ENCODE measurements at regions not wholly inside any gene's neighbourhood (a gene's known extent, or its start where the extent isn't known, plus 50 kb on each side); places are given as distances from the start of the nearest gene placed in this dataset.

- Histone ChIP-seq H3K4me3 (ENCODE audit: low read depth in 2 of 2, low read length in 2 of 2) (no peak overlapping the region), H3K4me1 (ENCODE audit: control insufficient read depth, insufficient read depth, low read length) (no peaks in the 10 kb centered on the region), H3K9me3 (ENCODE audit: control insufficient read depth, insufficient read depth, low read depth, low read length) (no peaks in the 10 kb centered on the region), H3K36me3 (ENCODE audit: control insufficient read depth, insufficient read depth, low read length) (no peaks in the 10 kb centered on the region), H3K27me3 (ENCODE audit: control insufficient read depth, insufficient read depth, low read length) (no peaks in the 10 kb centered on the region), H3K27ac (ENCODE audit: low read length) (no peak overlapping the region)
- no TSS peak for BruUV-seq (replicated peaks)
- ChIA-PET POLR2A (no interaction called here), CTCF (no interaction called here)
- DNase-seq (ENCODE audit: low read depth, low spot score): no peak
- no peak for ATAC-seq
- in situ Hi-C loops (cut with HindIII; ENCODE audit: low pct_unique_long_range_greater_than_20kb, low sequenced_read_pairs) (no loop called here), intact Hi-C loops (cut with micrococcal nuclease; ENCODE audit: unreplicated experiment) (no loop called here)
- TF ChIP-seq, protein P1, sequence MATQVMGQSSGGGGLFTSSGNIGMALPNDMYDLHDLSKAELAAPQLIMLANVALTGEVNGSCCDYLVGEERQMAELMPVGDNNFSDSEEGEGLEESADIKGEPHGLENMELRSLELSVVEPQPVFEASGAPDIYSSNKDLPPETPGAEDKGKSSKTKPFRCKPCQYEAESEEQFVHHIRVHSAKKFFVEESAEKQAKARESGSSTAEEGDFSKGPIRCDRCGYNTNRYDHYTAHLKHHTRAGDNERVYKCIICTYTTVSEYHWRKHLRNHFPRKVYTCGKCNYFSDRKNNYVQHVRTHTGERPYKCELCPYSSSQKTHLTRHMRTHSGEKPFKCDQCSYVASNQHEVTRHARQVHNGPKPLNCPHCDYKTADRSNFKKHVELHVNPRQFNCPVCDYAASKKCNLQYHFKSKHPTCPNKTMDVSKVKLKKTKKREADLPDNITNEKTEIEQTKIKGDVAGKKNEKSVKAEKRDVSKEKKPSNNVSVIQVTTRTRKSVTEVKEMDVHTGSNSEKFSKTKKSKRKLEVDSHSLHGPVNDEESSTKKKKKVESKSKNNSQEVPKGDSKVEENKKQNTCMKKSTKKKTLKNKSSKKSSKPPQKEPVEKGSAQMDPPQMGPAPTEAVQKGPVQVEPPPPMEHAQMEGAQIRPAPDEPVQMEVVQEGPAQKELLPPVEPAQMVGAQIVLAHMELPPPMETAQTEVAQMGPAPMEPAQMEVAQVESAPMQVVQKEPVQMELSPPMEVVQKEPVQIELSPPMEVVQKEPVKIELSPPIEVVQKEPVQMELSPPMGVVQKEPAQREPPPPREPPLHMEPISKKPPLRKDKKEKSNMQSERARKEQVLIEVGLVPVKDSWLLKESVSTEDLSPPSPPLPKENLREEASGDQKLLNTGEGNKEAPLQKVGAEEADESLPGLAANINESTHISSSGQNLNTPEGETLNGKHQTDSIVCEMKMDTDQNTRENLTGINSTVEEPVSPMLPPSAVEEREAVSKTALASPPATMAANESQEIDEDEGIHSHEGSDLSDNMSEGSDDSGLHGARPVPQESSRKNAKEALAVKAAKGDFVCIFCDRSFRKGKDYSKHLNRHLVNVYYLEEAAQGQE (IDR thresholded peaks at IDR 0.05; ENCODE audit: insufficient read depth in 1 of 2, low read depth in 2 of 2, low read length in 1 of 2): no peak
- TF ChIP-seq CTCF (IDR thresholded peaks at IDR 0.05) (no peak), SIN3A (IDR thresholded peaks at IDR 0.05; ENCODE audit: borderline replicate concordance, insufficient read depth, low read depth, low read length) (no peak), TCF7L2 (IDR thresholded peaks at IDR 0.05; ENCODE audit: low read depth, low read length) (no peak), POLR2AphosphoS5 (IDR thresholded peaks at IDR 0.05; ENCODE audit: low read depth, low read length) (no peak)
These were observed 106.3 kb upstream of the ALCAM start for GRCh38 chr3:105260385-105260784.

DNA sequence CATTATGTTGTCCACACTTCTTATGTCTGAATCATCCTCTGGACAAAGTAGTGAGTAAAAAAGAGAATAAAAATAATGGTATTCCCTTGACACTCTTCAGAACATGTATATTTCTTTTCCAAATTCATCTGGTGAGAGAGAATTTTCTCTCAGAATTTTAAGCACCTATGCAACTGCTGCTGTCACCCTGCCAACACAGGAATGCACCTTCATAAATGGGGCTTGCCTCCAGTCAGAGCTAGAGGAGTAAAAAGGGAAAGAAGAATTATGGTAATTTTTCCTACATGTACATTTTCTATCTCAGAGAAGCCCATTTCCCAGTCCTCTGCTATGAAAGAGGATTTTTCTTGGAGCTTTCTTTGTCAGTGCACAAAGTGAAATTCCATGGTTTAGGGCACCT lies 92.2 kb upstream of the ALCAM start:
- ChIA-PET CTCF (no interaction called here), POLR2A (no interaction called here)
- Histone ChIP-seq H3K36me3 (ENCODE audit: control insufficient read depth, insufficient read depth, low read length) (no peaks in the 10 kb centered on the region), H3K4me1 (ENCODE audit: control insufficient read depth, insufficient read depth, low read length) (no peaks in the 10 kb centered on the region), H3K27ac (ENCODE audit: low read length) (no peak overlapping the region), H3K27me3 (ENCODE audit: control insufficient read depth, insufficient read depth, low read length) (no peaks in the 10 kb centered on the region), H3K4me3 (ENCODE audit: low read depth in 2 of 2, low read length in 2 of 2) (no peak overlapping the region), H3K9me3 (ENCODE audit: control insufficient read depth, insufficient read depth, low read depth, low read length) (no peaks in the 10 kb centered on the region)
- DNase-seq (ENCODE audit: low read depth, low spot score) (no peak), ATAC-seq (no peak)
- in situ Hi-C loops (cut with HindIII; ENCODE audit: low pct_unique_long_range_greater_than_20kb, low sequenced_read_pairs): no loop called here
- BruUV-seq (replicated peaks): no TSS peak
- intact Hi-C loops (cut with micrococcal nuclease; ENCODE audit: unreplicated experiment): no loop called here
- TF ChIP-seq CTCF (IDR thresholded peaks at IDR 0.05) (no peak), TCF7L2 (IDR thresholded peaks at IDR 0.05; ENCODE audit: low read depth, low read length) (no peak)

DNA sequence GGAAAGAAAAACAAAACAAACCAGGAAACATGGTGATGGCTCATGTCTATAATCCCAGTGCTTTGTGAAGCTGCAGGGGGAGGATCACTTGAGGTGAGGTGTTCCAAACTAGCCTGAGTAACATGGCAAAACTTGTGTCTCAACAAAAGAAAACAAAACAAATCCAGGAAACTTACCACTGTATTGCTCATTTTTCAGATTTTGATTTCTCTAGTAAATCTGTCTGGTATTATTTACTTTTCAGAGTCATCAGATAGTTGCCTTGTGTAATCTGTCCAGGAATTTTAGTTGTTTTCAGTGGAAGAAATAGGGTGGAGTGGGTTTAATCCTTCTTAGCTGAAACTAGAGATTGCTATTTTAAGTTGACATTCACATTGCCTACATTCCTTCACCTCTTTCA lies 91.8 kb upstream of the ALCAM start:
- no peak overlapping the region for H3K27ac ChIP-seq (ENCODE audit: low read length)
- CTCF ChIA-PET: no interaction called here
- no peaks in the 10 kb centered on the region for H3K9me3 ChIP-seq (ENCODE audit: control insufficient read depth, insufficient read depth, low read depth, low read length)
- no peak for ATAC-seq
- H3K4me1 ChIP-seq (ENCODE audit: control insufficient read depth, insufficient read depth, low read length): no peaks in the 10 kb centered on the region
- no TSS peak for BruUV-seq (replicated peaks)
- no peaks in the 10 kb centered on the region for H3K36me3 ChIP-seq (ENCODE audit: control insufficient read depth, insufficient read depth, low read length)
- intact Hi-C loops (cut with micrococcal nuclease; ENCODE audit: unreplicated experiment) (no loop called here), in situ Hi-C loops (cut with HindIII; ENCODE audit: low pct_unique_long_range_greater_than_20kb, low sequenced_read_pairs) (no loop called here)
- TF ChIP-seq TCF7L2 (IDR thresholded peaks at IDR 0.05; ENCODE audit: low read depth, low read length): no peak
- TF ChIP-seq, protein P1 (IDR thresholded peaks at IDR 0.05; ENCODE audit: insufficient read depth in 1 of 2, low read depth in 2 of 2, low read length in 1 of 2): no peak
- TF ChIP-seq SIN3A (IDR thresholded peaks at IDR 0.05; ENCODE audit: borderline replicate concordance, insufficient read depth, low read depth, low read length): no peak
- no peak for TF ChIP-seq POLR2AphosphoS5 (IDR thresholded peaks at IDR 0.05; ENCODE audit: low read depth, low read length)
- TF ChIP-seq CTCF (IDR thresholded peaks at IDR 0.05): no peak
- no peak for DNase-seq (ENCODE audit: low read depth, low spot score)
- POLR2A ChIA-PET: no interaction called here
- no peak overlapping the region for H3K4me3 ChIP-seq (ENCODE audit: low read depth in 2 of 2, low read length in 2 of 2)
- no peaks in the 10 kb centered on the region for H3K27me3 ChIP-seq (ENCODE audit: control insufficient read depth, insufficient read depth, low read length)
